HepG2 (cell line): ENCODE measurements at regions not wholly inside any gene's neighbourhood (a gene's known extent, or its start where the extent isn't known, plus 50 kb on each side); places are given as distances from the start of the nearest gene placed in this dataset.

Experiments
- ATAC-seq: fragments of 200-7000 bp; cut with Tn5 transposase; 3 replicates; pipeline ENCODE4 v1.9.1; 2020; ENCODE audit warnings: mild to moderate bottlenecking, moderate library complexity
- BruUV-seq: library from RNA; stranded (reverse); fragments of 400-500 nt; replicated peaks from 2 replicates; lab custom pipeline; 2021; lab: Mats Ljungman, UMichigan
- CTCF ChIA-PET: fragments of 300-600 bp; formaldehyde crosslinking; extraction: SDS; loops from one replicate; lab custom pipeline; 2021; ENCODE audit warnings: low total read pairs, inconsistent platforms, low intra/inter-chr PET ratio; lab: Yijun Ruan, JAX
- POLR2A ChIA-PET: fragments of 350-600 bp; sonication (Branson Sonifier 250); formaldehyde crosslinking; loops from one replicate; lab custom pipeline; 2020; ENCODE audit warnings: antibody characterized with exemption, inconsistent platforms; lab: Yijun Ruan, JAX
- DNase-seq: peaks from one replicate; pipeline ENCODE4 v3.0.0-alpha.2; 2015; ENCODE audit warnings: low spot score
- FAIRE-seq: peaks from 3 replicates; lab custom pipeline; 2011; peaks lifted over from hg19 to GRCh38; lab: Jason Lieb, UNC
- H2AFZ ChIP-seq: one replicate; pipeline ENCODE4 v1.6.1; 2011; ENCODE audit warnings: low read length, inconsistent platforms
- H3K27ac ChIP-seq: fragments of 300-600 bp; 3 replicates; pipeline ENCODE4 v1.8.0; 2011; ENCODE audit warnings: mixed run types, mild to moderate bottlenecking, mixed read lengths, low read length, inconsistent platforms; ENCODE audit not compliant: insufficient read depth; ENCODE audit errors: extremely low read length
- H3K27me3 ChIP-seq, 2 experiments: fragments of 200-600 bp in 1 of 2; 2 replicates in 1 of 2; 3 replicates in 1 of 2; pipeline versions ENCODE4 v1.6.0 to v1.8.0; 2011; ENCODE audit warnings: low read length in 2 of 2, mild to moderate bottlenecking in 2 of 2, moderate library complexity in 2 of 2, inconsistent platforms in 1 of 2; ENCODE audit not compliant: insufficient read depth in 2 of 2, control insufficient read depth in 1 of 2
- H3K36me3 ChIP-seq, 2 experiments: fragments of 200-600 bp in 1 of 2; replicated peaks in 1 of 2; 2 replicates in 1 of 2; 3 replicates in 1 of 2; pipeline versions ENCODE4 v1.5.1 to v1.8.0; 2011; ENCODE audit warnings: low read length in 2 of 2, inconsistent platforms in 1 of 2; ENCODE audit not compliant: insufficient read depth in 2 of 2, control insufficient read depth in 1 of 2
- H3K4me1 ChIP-seq: 2 replicates; pipeline ENCODE4 v1.5.1; 2012; ENCODE audit warnings: low read length, inconsistent platforms; ENCODE audit not compliant: insufficient read depth
- H3K4me2 ChIP-seq: 2 replicates; pipeline ENCODE4 v1.6.0; 2011; ENCODE audit warnings: low read depth, low read length, inconsistent platforms
- H3K4me3 ChIP-seq, 3 experiments: fragments of 200-600 bp in 1 of 3; sonication (generic), shearing (Covaris generic) in 1 of 3; replicated peaks in 1 of 3; 2 replicates each; pipeline ENCODE4 v1.5.1; 2011 to 2016; ENCODE audit warnings: low read length in 3 of 3, inconsistent platforms in 2 of 3, low read depth in 2 of 3, mild to moderate bottlenecking in 2 of 3, control low read depth in 1 of 3, mixed read lengths in 1 of 3; ENCODE audit not compliant: insufficient read depth in 1 of 3
- H3K79me2 ChIP-seq: one replicate; pipeline ENCODE4 v1.6.1; 2011; ENCODE audit warnings: low read length, inconsistent platforms; ENCODE audit not compliant: insufficient read depth
- H3K9ac ChIP-seq: 2 replicates; pipeline ENCODE4 v1.6.0; 2011; ENCODE audit warnings: mild to moderate bottlenecking, low read depth, low read length, inconsistent platforms; ENCODE audit not compliant: insufficient read depth
- H3K9me3 ChIP-seq: 2 replicates; pipeline ENCODE4 v1.5.1; 2012; ENCODE audit warnings: mild to moderate bottlenecking, low read length
- H4K20me1 ChIP-seq: 2 replicates; pipeline ENCODE4 v1.6.0; 2011; ENCODE audit warnings: inconsistent platforms, mild to moderate bottlenecking, low read length, moderate library complexity; ENCODE audit not compliant: insufficient read depth
- IKZF1 ChIP-seq: fragments of 450-650 bp; IDR thresholded peaks from 2 replicates; pipeline ENCODE4 v1.7.1; 2016
- PAX8 ChIP-seq: sonication (generic); formaldehyde crosslinking; IDR thresholded peaks from 2 replicates; pipeline ENCODE4 v1.8.0; 2022; ENCODE audit warnings: mild to moderate bottlenecking, missing genetic modification reagents, borderline replicate concordance
- SMAD9 ChIP-seq: sonication (generic); formaldehyde crosslinking; IDR thresholded peaks from 2 replicates; pipeline ENCODE4 v1.5.1; 2020; ENCODE audit warnings: mild to moderate bottlenecking, missing genetic modification reagents
- ZBTB21 ChIP-seq: sonication (generic); formaldehyde crosslinking; IDR thresholded peaks from 2 replicates; pipeline ENCODE4 v1.4.0; 2020; ENCODE audit warnings: missing genetic modification reagents
- ZNF737 ChIP-seq: sonication (generic); formaldehyde crosslinking; IDR thresholded peaks from 2 replicates; pipeline ENCODE4 v1.5.0; 2020; ENCODE audit warnings: missing genetic modification reagents, mild to moderate bottlenecking, borderline replicate concordance
- WGBS: methylation state at CpG from one replicate; pipeline ENCODE4 v1.1.6; 2017; ENCODE audit warnings: low lambda C conversion rate; 5-methylcytosine and 5-hydroxymethylcytosine counted together
- in situ Hi-C: cut with HindIII; loops from 2 replicates; pipeline ENCODE4 v1.10.0; 2017; ENCODE audit warnings: low pct_unique_long_range_greater_than_20kb; ENCODE audit not compliant: extremely low pct_ligation_motif_present
- intact Hi-C: fragments of 100-400 bp; cut with micrococcal nuclease; formaldehyde crosslinking; loops from one replicate; pipeline ENCODE4 v1.10.0; 2022; ENCODE audit not compliant: unreplicated experiment
- TF ChIP-seq, protein P1 (sequence below), 2 experiments: sonication (generic) in 1 of 2; formaldehyde crosslinking in 1 of 2; IDR thresholded peaks; 2 replicates each; pipeline versions ENCODE4 v1.6.1 to v1.9.0; 2014 to 2022; ENCODE audit warnings: antibody characterized with exemption in 1 of 2, borderline replicate concordance in 1 of 2, inconsistent platforms in 1 of 2, low read depth in 1 of 2, missing genetic modification reagents in 1 of 2
- TF ChIP-seq, protein P2 (sequence below): sonication (generic); formaldehyde crosslinking; IDR thresholded peaks from 2 replicates; pipeline ENCODE4 v1.4.0; 2020; ENCODE audit warnings: missing genetic modification reagents
- TF ChIP-seq, protein P3 (sequence below): sonication (generic); formaldehyde crosslinking; IDR thresholded peaks from 2 replicates; pipeline ENCODE4 v1.4.0; 2020; ENCODE audit warnings: mild to moderate bottlenecking, missing genetic modification reagents

DNA sequence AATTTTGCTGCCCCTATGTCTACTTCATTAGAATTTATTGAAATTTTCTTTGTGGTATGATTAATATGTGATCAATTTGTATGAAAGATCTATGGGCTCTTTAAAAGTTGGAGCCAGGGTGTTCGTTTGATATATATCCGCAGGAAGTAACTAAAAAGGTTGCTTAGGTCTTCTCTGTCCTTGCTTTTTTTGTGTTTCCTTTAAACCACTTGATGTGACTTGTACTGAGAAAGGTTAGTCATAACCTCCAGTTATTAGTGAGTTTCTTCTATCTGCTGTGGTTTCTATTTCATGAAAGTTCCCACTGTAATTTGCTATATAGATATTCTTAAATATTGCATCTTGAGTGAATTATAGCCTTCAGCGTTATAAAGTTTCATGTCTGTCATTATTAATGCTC lies 585.3 kb upstream of the ARID1B start:
- FAIRE-seq = no peak
- Histone ChIP-seq H3K4me1 (no peaks in the 10 kb centered on the region), H3K9ac (no peak overlapping the region), H3K79me2 (no peaks in the 10 kb centered on the region), H3K4me3 (no peak overlapping the region), H4K20me1 (no peaks in the 10 kb centered on the region), H3K27me3 (no peaks in the 10 kb centered on the region; a peak in 1 of 5 replicates), H3K27ac (no peak overlapping the region), H2AFZ (no peak overlapping the region), H3K4me2 (no peak overlapping the region), H3K36me3 (no peaks in the 10 kb centered on the region), H3K9me3 (peaks cover 4% of the 10 kb centered on the region; the same call in 1 of the 2 replicates)
- ATAC-seq = no peak
- in situ Hi-C loops = no loop called here
- ChIA-PET POLR2A (no interaction called here), CTCF (no interaction called here)
- intact Hi-C loops = no loop called here
- no peak for DNase-seq
- BruUV-seq = no TSS peak
- WGBS = 2% methylated on average over 3 of the region's 3 CpGs
- no peak for TF ChIP-seq ZBTB21 (CRISPR knock-in tag)
- no peak for TF ChIP-seq PAX8 (CRISPR knock-in tag)
- TF ChIP-seq, protein P1, sequence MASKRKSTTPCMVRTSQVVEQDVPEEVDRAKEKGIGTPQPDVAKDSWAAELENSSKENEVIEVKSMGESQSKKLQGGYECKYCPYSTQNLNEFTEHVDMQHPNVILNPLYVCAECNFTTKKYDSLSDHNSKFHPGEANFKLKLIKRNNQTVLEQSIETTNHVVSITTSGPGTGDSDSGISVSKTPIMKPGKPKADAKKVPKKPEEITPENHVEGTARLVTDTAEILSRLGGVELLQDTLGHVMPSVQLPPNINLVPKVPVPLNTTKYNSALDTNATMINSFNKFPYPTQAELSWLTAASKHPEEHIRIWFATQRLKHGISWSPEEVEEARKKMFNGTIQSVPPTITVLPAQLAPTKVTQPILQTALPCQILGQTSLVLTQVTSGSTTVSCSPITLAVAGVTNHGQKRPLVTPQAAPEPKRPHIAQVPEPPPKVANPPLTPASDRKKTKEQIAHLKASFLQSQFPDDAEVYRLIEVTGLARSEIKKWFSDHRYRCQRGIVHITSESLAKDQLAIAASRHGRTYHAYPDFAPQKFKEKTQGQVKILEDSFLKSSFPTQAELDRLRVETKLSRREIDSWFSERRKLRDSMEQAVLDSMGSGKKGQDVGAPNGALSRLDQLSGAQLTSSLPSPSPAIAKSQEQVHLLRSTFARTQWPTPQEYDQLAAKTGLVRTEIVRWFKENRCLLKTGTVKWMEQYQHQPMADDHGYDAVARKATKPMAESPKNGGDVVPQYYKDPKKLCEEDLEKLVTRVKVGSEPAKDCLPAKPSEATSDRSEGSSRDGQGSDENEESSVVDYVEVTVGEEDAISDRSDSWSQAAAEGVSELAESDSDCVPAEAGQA (IDR thresholded peaks at IDR 0.05; ENCODE audit: low read depth) = no peak
- TF ChIP-seq, protein P1 (CRISPR knock-in tag; IDR thresholded peaks at IDR 0.05; ENCODE audit: borderline replicate concordance) = no peak
- no peak for TF ChIP-seq ZNF737
- TF ChIP-seq, protein P2, sequence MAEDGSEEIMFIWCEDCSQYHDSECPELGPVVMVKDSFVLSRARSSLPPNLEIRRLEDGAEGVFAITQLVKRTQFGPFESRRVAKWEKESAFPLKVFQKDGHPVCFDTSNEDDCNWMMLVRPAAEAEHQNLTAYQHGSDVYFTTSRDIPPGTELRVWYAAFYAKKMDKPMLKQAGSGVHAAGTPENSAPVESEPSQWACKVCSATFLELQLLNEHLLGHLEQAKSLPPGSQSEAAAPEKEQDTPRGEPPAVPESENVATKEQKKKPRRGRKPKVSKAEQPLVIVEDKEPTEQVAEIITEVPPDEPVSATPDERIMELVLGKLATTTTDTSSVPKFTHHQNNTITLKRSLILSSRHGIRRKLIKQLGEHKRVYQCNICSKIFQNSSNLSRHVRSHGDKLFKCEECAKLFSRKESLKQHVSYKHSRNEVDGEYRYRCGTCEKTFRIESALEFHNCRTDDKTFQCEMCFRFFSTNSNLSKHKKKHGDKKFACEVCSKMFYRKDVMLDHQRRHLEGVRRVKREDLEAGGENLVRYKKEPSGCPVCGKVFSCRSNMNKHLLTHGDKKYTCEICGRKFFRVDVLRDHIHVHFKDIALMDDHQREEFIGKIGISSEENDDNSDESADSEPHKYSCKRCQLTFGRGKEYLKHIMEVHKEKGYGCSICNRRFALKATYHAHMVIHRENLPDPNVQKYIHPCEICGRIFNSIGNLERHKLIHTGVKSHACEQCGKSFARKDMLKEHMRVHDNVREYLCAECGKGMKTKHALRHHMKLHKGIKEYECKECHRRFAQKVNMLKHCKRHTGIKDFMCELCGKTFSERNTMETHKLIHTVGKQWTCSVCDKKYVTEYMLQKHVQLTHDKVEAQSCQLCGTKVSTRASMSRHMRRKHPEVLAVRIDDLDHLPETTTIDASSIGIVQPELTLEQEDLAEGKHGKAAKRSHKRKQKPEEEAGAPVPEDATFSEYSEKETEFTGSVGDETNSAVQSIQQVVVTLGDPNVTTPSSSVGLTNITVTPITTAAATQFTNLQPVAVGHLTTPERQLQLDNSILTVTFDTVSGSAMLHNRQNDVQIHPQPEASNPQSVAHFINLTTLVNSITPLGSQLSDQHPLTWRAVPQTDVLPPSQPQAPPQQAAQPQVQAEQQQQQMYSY = no peak
- TF ChIP-seq IKZF1 = no peak
- TF ChIP-seq, protein P3, sequence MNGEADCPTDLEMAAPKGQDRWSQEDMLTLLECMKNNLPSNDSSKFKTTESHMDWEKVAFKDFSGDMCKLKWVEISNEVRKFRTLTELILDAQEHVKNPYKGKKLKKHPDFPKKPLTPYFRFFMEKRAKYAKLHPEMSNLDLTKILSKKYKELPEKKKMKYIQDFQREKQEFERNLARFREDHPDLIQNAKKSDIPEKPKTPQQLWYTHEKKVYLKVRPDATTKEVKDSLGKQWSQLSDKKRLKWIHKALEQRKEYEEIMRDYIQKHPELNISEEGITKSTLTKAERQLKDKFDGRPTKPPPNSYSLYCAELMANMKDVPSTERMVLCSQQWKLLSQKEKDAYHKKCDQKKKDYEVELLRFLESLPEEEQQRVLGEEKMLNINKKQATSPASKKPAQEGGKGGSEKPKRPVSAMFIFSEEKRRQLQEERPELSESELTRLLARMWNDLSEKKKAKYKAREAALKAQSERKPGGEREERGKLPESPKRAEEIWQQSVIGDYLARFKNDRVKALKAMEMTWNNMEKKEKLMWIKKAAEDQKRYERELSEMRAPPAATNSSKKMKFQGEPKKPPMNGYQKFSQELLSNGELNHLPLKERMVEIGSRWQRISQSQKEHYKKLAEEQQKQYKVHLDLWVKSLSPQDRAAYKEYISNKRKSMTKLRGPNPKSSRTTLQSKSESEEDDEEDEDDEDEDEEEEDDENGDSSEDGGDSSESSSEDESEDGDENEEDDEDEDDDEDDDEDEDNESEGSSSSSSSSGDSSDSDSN (CRISPR knock-in tag) = no peak
- TF ChIP-seq SMAD9 (CRISPR knock-in tag) = no peak
